K562 (cell line): ENCODE measurements at regions not wholly inside any gene's neighbourhood (a gene's known extent, or its start where the extent isn't known, plus 50 kb on each side); places are given as distances from the start of the nearest gene placed in this dataset.

Experiments used
- ATAC-seq: fragments of 200-7000 bp; cut with Tn5 transposase; 3 replicates; pipeline ENCODE4 v1.9.1; 2020; ENCODE audit warnings: moderate library complexity
- BruUV-seq: library from RNA; stranded (reverse); fragments of 400-500 nt; replicated peaks from 2 replicates; lab custom pipeline; 2021; lab: Mats Ljungman, UMichigan
- CTCF ChIA-PET: fragments of 300-600 bp; formaldehyde crosslinking; extraction: SDS; loops from one replicate; lab custom pipeline; 2021; ENCODE audit warnings: low intra/inter-chr PET ratio; lab: Yijun Ruan, JAX
- POLR2A ChIA-PET: fragments of 300-600, 350-650 bp; sonication (Branson Sonifier 250); formaldehyde crosslinking; extraction: SDS; loops from one replicate; lab custom pipeline; 2021; ENCODE audit warnings: antibody characterized with exemption, inconsistent platforms; lab: Yijun Ruan, JAX
- DNase-seq, 4 experiments: peaks; one replicate each; pipeline versions ENCODE4 v3.0.0 to v3.0.0-alpha.2; 2011 to 2018; ENCODE audit warnings: low spot score in 3 of 4, mixed read lengths in 3 of 4; ENCODE audit errors: extremely low read depth in 1 of 4
- FAIRE-seq: peaks from 2 replicates; lab custom pipeline; 2011; peaks lifted over from hg19 to GRCh38; lab: Jason Lieb, UNC
- H2AFZ ChIP-seq: 2 replicates; pipeline ENCODE4 v1.6.0; 2011; ENCODE audit warnings: low read depth, low read length, control low read depth, inconsistent platforms
- H3K27ac ChIP-seq: fragments of 200-600 bp; 3 replicates; pipeline ENCODE4 v1.8.0; 2011; ENCODE audit warnings: low read depth, mild to moderate bottlenecking, control low read depth, inconsistent platforms, low read length, moderate library complexity, mixed read lengths; ENCODE audit errors: extremely low read depth
- H3K27me3 ChIP-seq, 2 experiments: fragments of 300-600 bp in 1 of 2; 2 replicates in 1 of 2; 3 replicates in 1 of 2; pipeline versions ENCODE4 v1.6.0 to v1.8.0; 2011; ENCODE audit warnings: inconsistent platforms in 2 of 2, low read length in 2 of 2, mild to moderate bottlenecking in 1 of 2, mixed read lengths in 1 of 2, moderate library complexity in 1 of 2; ENCODE audit not compliant: control insufficient read depth in 2 of 2, insufficient read depth in 2 of 2
- H3K36me3 ChIP-seq: fragments of 300-600 bp; 3 replicates; pipeline ENCODE4 v1.8.0; 2011; ENCODE audit warnings: mild to moderate bottlenecking, low read length, inconsistent platforms; ENCODE audit not compliant: control insufficient read depth, insufficient read depth
- H3K4me1 ChIP-seq, 2 experiments: fragments of 200-600 bp in 1 of 2; replicated peaks in 1 of 2; 2 replicates in 1 of 2; 3 replicates in 1 of 2; pipeline versions ENCODE4 v1.5.1 to v1.8.0; 2011; ENCODE audit warnings: inconsistent platforms in 2 of 2, low read length in 2 of 2, mild to moderate bottlenecking in 1 of 2, mixed read lengths in 1 of 2, moderate library complexity in 1 of 2; ENCODE audit not compliant: control insufficient read depth in 2 of 2, insufficient read depth in 2 of 2
- H3K4me2 ChIP-seq: 2 replicates; pipeline ENCODE4 v1.6.1; 2011; ENCODE audit warnings: low read length, control low read depth, inconsistent platforms, mixed read lengths; ENCODE audit not compliant: insufficient read depth
- H3K4me3 ChIP-seq: fragments of 200-600 bp; sonication (generic), shearing (Covaris generic); 2 replicates; pipeline ENCODE4 v1.5.1; 2016; ENCODE audit warnings: control low read depth, inconsistent platforms
- H3K79me2 ChIP-seq: fragments of 200-600 bp; 3 replicates; pipeline ENCODE4 v1.8.0; 2011; ENCODE audit warnings: low read length, inconsistent platforms; ENCODE audit not compliant: control insufficient read depth, insufficient read depth
- H3K9ac ChIP-seq, 2 experiments: 2 replicates each; pipeline versions ENCODE4 v1.6.0 to v1.6.1; 2011; ENCODE audit warnings: low read depth in 2 of 2, low read length in 2 of 2, control low read depth in 1 of 2, inconsistent platforms in 1 of 2, mild to moderate bottlenecking in 1 of 2, mixed read lengths in 1 of 2; ENCODE audit not compliant: insufficient read depth in 1 of 2
- H3K9me1 ChIP-seq: one replicate; pipeline ENCODE4 v1.6.0; 2011; ENCODE audit warnings: inconsistent platforms, mild to moderate bottlenecking, low read length, moderate library complexity; ENCODE audit not compliant: control insufficient read depth, insufficient read depth
- H3K9me3 ChIP-seq: replicated peaks from 2 replicates; pipeline ENCODE4 v1.5.1; 2011; ENCODE audit warnings: low read depth, low read length, inconsistent platforms; ENCODE audit not compliant: control insufficient read depth, insufficient read depth
- H4K20me1 ChIP-seq: replicated peaks from 2 replicates; pipeline ENCODE4 v1.6.1; 2011; ENCODE audit warnings: low read length, inconsistent platforms, mixed read lengths; ENCODE audit not compliant: control insufficient read depth, insufficient read depth
- ADNP ChIP-seq: fragments of 200-800 bp; sonication (Bioruptor generic); IDR thresholded peaks from 2 replicates; pipeline ENCODE4 v1.6.1; 2016; ENCODE audit warnings: missing genetic modification characterization, missing compliant biosample characterization
- CBFA2T2 ChIP-seq: fragments of 450-650 bp; conservative IDR thresholded peaks from 2 replicates; pipeline ENCODE4 v1.6.1; 2017; ENCODE audit warnings: mild to moderate bottlenecking
- PHB2 ChIP-seq: fragments of 450-650 bp; IDR thresholded peaks from 2 replicates; pipeline ENCODE4 v1.6.1; 2017; ENCODE audit warnings: low read depth
- SMAD3 ChIP-seq: fragments of 450-650 bp; formaldehyde crosslinking; conservative IDR thresholded peaks from 2 replicates; pipeline ENCODE4 v1.4.0; 2020; ENCODE audit warnings: mild to moderate bottlenecking
- ZNF23 ChIP-seq: fragments of 250-450 bp; sonication (Bioruptor Pico); IDR thresholded peaks from 2 replicates; pipeline ENCODE4 v1.4.0; 2020; ENCODE audit warnings: mild to moderate bottlenecking
- ZNF583 ChIP-seq: fragments of 250-450 bp; sonication (Bioruptor Pico); IDR thresholded peaks from 2 replicates; pipeline ENCODE4 v1.4.0; 2020
- in situ Hi-C: fragments of 300-500 bp; cut with MboI; formaldehyde crosslinking; loops from 4 replicates; pipeline ENCODE4 v1.15.0; 2018; ENCODE audit warnings: inconsistent platforms, mixed read lengths
- intact Hi-C: fragments of 100-400 bp; cut with micrococcal nuclease; formaldehyde crosslinking; loops from 2 replicates; pipeline ENCODE4 v1.14.2; 2022
- TF ChIP-seq, protein P1 (sequence below): sonication (generic); formaldehyde crosslinking; IDR thresholded peaks from 2 replicates; pipeline ENCODE4 v1.8.0; 2023; ENCODE audit warnings: missing genetic modification reagents, mild to moderate bottlenecking, borderline replicate concordance

DNA sequence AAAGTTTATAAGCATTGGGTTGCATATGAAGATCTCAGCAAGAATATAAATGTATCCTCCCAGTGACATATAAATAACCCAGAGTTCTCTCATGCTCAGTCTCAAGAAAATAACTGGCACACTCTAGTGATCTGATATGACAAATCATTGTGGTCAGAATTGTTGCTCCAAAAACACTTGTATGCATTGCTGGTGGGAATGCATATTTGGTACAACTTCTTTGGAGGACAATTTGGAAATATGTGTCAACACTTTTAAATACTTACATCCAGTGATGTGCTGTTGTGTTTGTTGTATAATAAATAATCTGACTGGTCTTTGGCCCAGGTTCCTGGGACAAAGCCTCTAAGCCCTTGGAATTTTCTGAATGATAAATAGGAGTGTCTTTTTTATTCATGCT, 66.7 kb upstream of the STT3B start:
- TF ChIP-seq ADNP (no peak), CBFA2T2 (no peak), PHB2 (no peak), ZNF583 (CRISPR knock-in tag) (no peak), SMAD3 (CRISPR knock-in tag) (no peak), ZNF23 (CRISPR knock-in tag) (no peak)
- TF ChIP-seq, protein P1, sequence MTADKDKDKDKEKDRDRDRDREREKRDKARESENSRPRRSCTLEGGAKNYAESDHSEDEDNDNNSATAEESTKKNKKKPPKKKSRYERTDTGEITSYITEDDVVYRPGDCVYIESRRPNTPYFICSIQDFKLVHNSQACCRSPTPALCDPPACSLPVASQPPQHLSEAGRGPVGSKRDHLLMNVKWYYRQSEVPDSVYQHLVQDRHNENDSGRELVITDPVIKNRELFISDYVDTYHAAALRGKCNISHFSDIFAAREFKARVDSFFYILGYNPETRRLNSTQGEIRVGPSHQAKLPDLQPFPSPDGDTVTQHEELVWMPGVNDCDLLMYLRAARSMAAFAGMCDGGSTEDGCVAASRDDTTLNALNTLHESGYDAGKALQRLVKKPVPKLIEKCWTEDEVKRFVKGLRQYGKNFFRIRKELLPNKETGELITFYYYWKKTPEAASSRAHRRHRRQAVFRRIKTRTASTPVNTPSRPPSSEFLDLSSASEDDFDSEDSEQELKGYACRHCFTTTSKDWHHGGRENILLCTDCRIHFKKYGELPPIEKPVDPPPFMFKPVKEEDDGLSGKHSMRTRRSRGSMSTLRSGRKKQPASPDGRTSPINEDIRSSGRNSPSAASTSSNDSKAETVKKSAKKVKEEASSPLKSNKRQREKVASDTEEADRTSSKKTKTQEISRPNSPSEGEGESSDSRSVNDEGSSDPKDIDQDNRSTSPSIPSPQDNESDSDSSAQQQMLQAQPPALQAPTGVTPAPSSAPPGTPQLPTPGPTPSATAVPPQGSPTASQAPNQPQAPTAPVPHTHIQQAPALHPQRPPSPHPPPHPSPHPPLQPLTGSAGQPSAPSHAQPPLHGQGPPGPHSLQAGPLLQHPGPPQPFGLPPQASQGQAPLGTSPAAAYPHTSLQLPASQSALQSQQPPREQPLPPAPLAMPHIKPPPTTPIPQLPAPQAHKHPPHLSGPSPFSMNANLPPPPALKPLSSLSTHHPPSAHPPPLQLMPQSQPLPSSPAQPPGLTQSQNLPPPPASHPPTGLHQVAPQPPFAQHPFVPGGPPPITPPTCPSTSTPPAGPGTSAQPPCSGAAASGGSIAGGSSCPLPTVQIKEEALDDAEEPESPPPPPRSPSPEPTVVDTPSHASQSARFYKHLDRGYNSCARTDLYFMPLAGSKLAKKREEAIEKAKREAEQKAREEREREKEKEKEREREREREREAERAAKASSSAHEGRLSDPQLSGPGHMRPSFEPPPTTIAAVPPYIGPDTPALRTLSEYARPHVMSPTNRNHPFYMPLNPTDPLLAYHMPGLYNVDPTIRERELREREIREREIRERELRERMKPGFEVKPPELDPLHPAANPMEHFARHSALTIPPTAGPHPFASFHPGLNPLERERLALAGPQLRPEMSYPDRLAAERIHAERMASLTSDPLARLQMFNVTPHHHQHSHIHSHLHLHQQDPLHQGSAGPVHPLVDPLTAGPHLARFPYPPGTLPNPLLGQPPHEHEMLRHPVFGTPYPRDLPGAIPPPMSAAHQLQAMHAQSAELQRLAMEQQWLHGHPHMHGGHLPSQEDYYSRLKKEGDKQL (CRISPR knock-in tag) = no peak
- TF ChIP-seq, all 486 proteins: peak for 0
- no peak for ATAC-seq
- ChIA-PET POLR2A (interaction anchor here (1.5 kb wide), 1 partner anchor 11 kb away, joined by 3 read pairs; no protein-coding TSS in a partner anchor), CTCF (no interaction called here)
- no peak for FAIRE-seq
- intact Hi-C loops (no loop called here), in situ Hi-C loops (no loop called here)
- H2AFZ ChIP-seq = no peak overlapping the region
- no peaks in the 10 kb centered on the region for H3K9me1 ChIP-seq
- peaks cover 0 to 16% of the 10 kb centered on the region in 2 experiments; a peak in 3 of 5 replicates for H3K4me1 ChIP-seq
- H3K9me3 ChIP-seq = no peaks in the 10 kb centered on the region; the same call in 1 of the 2 replicates
- H3K27me3 ChIP-seq = no peaks in the 10 kb centered on the region
- H4K20me1 ChIP-seq = no peaks in the 10 kb centered on the region
- no TSS peak for BruUV-seq
- no peak overlapping the region for H3K4me2 ChIP-seq
- H3K36me3 ChIP-seq = no peaks in the 10 kb centered on the region
- no peak overlapping the region for H3K27ac ChIP-seq
- H3K79me2 ChIP-seq = no peaks in the 10 kb centered on the region
- no peak overlapping the region for H3K4me3 ChIP-seq
- no peak overlapping the region for H3K9ac ChIP-seq
- DNase-seq = no peak
